CD4-positive, alpha-beta T cell treated with Interferon gamma for 1 hour (primary cell): ENCODE measurements at regions not wholly inside any gene's neighbourhood (a gene's known extent, or its start where the extent isn't known, plus 50 kb on each side); places are given as distances from the start of the nearest gene placed in this dataset.

Experiments used
- DNase-seq: peaks from one replicate; pipeline ENCODE4 v3.0.0-alpha.2; 2020

GRCh38 chr5:145166110-145166509 lies 669.0 kb downstream of the PRELID2 start:
- no peak for DNase-seq

- DNase-seq = no peak
Observed at GRCh38 chr5:145163876-145164275, 671.3 kb downstream of the PRELID2 start.

GRCh38 chr5:145162626-145163025 lies 672.5 kb downstream of the PRELID2 start:
- DNase-seq = no peak

GRCh38 chr5:145161391-145161790 lies 673.8 kb downstream of the PRELID2 start:
- DNase-seq = no peak

- DNase-seq = no peak
Observed at GRCh38 chr5:145160679-145161078, 674.5 kb downstream of the PRELID2 start.

GRCh38 chr5:145158730-145159129 lies 676.4 kb downstream of the PRELID2 start:
- no peak for DNase-seq

GRCh38 chr5:145157841-145158240 lies 677.3 kb downstream of the PRELID2 start:
- DNase-seq = no peak

- no peak for DNase-seq
Observed at GRCh38 chr5:145141534-145141933, 693.6 kb downstream of the PRELID2 start.

GRCh38 chr5:145130996-145131395 lies 704.1 kb downstream of the PRELID2 start:
- DNase-seq = no peak

GRCh38 chr5:145129797-145130196 lies 705.3 kb downstream of the PRELID2 start:
- DNase-seq = no peak

GRCh38 chr5:145124806-145125205 lies 710.3 kb downstream of the PRELID2 start:
- DNase-seq = no peak

GRCh38 chr5:145118611-145119010 lies 716.5 kb downstream of the PRELID2 start:
- DNase-seq = no peak

GRCh38 chr5:145118127-145118526 lies 717.0 kb downstream of the PRELID2 start:
- no peak for DNase-seq

- no peak for DNase-seq
Observed at GRCh38 chr5:145117285-145117684, 717.9 kb downstream of the PRELID2 start.

GRCh38 chr5:145111420-145111819 lies 723.7 kb downstream of the PRELID2 start:
- no peak for DNase-seq

GRCh38 chr5:145110834-145111233 lies 724.3 kb downstream of the PRELID2 start:
- DNase-seq = no peak

- DNase-seq = no peak
Observed at GRCh38 chr5:145110181-145110580, 725.0 kb downstream of the PRELID2 start.

- no peak for DNase-seq
Observed at GRCh38 chr5:145105384-145105783, 729.8 kb downstream of the PRELID2 start.

GRCh38 chr5:145104106-145104505 lies 731.0 kb downstream of the PRELID2 start:
- DNase-seq = no peak

GRCh38 chr5:145101246-145101645 lies 733.9 kb downstream of the PRELID2 start:
- no peak for DNase-seq

- DNase-seq = no peak
Observed at GRCh38 chr5:145090115-145090514, 745.0 kb downstream of the PRELID2 start.

GRCh38 chr5:145084834-145085233 lies 750.3 kb downstream of the PRELID2 start:
- no peak for DNase-seq

- no peak for DNase-seq
Observed at GRCh38 chr5:145077028-145077427, 758.1 kb downstream of the PRELID2 start.

- DNase-seq = no peak
Observed at GRCh38 chr5:145076040-145076439, 759.1 kb downstream of the PRELID2 start.

- no peak for DNase-seq
Observed at GRCh38 chr5:145072889-145073288, 762.3 kb downstream of the PRELID2 start.

GRCh38 chr5:145068721-145069120 lies 766.4 kb downstream of the PRELID2 start:
- DNase-seq = no peak
